ENCODE measurements at regions not wholly inside any gene's neighbourhood (a gene's known extent, or its start where the extent isn't known, plus 50 kb on each side); places are given as distances from the start of the nearest gene placed in this dataset.

GRCh38 chr16:59192551-59193199 lies 458.6 kb upstream of the GOT2 start:
- DNase-seq = peak; percentile 34

- DNase-seq = no peak
These were observed 456.6 kb upstream of the GOT2 start for GRCh38 chr16:59190731-59191130.

GRCh38 chr16:59188029-59188428 lies 453.9 kb upstream of the GOT2 start:
- DNase-seq = no peak

- no peak for DNase-seq
These were observed 447.8 kb upstream of the GOT2 start for GRCh38 chr16:59181821-59182420.

GRCh38 chr16:59180083-59180476 lies 446.0 kb upstream of the GOT2 start:
- no peak for DNase-seq

- peak; percentile 46 for DNase-seq
These were observed 445.4 kb upstream of the GOT2 start for GRCh38 chr16:59179446-59180082.

- no peak for DNase-seq
These were observed 439.3 kb upstream of the GOT2 start for GRCh38 chr16:59173408-59173831.

GRCh38 chr16:59170099-59170712 lies 436.1 kb upstream of the GOT2 start:
- no peak for DNase-seq

GRCh38 chr16:59169168-59169567 lies 435.1 kb upstream of the GOT2 start:
- DNase-seq = no peak

GRCh38 chr16:59168461-59169114 lies 434.5 kb upstream of the GOT2 start:
- peak; percentile 37 for DNase-seq

GRCh38 chr16:59164461-59164860 lies 430.3 kb upstream of the GOT2 start:
- peak; percentile 21 for DNase-seq

- DNase-seq = no peak
These were observed 429.4 kb upstream of the GOT2 start for GRCh38 chr16:59163371-59164055.

GRCh38 chr16:59161679-59162078 lies 427.6 kb upstream of the GOT2 start:
- no peak for DNase-seq

GRCh38 chr16:59154295-59154694 lies 420.2 kb upstream of the GOT2 start:
- DNase-seq = no peak

GRCh38 chr16:59148769-59149155 lies 414.6 kb upstream of the GOT2 start:
- peak; percentile 95 for DNase-seq

- peak; percentile 88 for DNase-seq
These were observed 414.1 kb upstream of the GOT2 start for GRCh38 chr16:59148056-59148768.

GRCh38 chr16:59146140-59146539 lies 412.0 kb upstream of the GOT2 start:
- no peak for DNase-seq

- DNase-seq = no peak
These were observed 410.7 kb upstream of the GOT2 start for GRCh38 chr16:59144841-59145240.

- DNase-seq = no peak
These were observed 410.2 kb upstream of the GOT2 start for GRCh38 chr16:59144326-59144725.

GRCh38 chr16:59126486-59126885 lies 392.4 kb upstream of the GOT2 start:
- no peak for DNase-seq

- DNase-seq = no peak
These were observed 389.9 kb upstream of the GOT2 start for GRCh38 chr16:59124056-59124455.

GRCh38 chr16:59123479-59123878 lies 389.4 kb upstream of the GOT2 start:
- DNase-seq = no peak
